Nephron (organoid): ENCODE measurements at regions not wholly inside any gene's neighbourhood (a gene's known extent, or its start where the extent isn't known, plus 50 kb on each side); places are given as distances from the start of the nearest gene placed in this dataset.

Experiments used
- H3K27ac Mint-ChIP-seq, 3 experiments: 2 replicates each; pipeline ENCODE4 v1.8.0; 2020; ENCODE audit warnings: mixed read lengths in 3 of 3, mild to moderate bottlenecking in 2 of 3, moderate library complexity in 1 of 3
- H3K27me3 Mint-ChIP-seq: 2 replicates; pipeline ENCODE4 v1.8.0; 2021; ENCODE audit warnings: low read depth, mild to moderate bottlenecking, moderate library complexity, mixed read lengths
- H3K36me3 Mint-ChIP-seq: 2 replicates; pipeline ENCODE4 v1.8.0; 2020; ENCODE audit warnings: low read depth, mixed read lengths
- H3K4me1 Mint-ChIP-seq: 2 replicates; pipeline ENCODE4 v1.8.0; 2020; ENCODE audit warnings: mixed read lengths
- H3K4me3 Mint-ChIP-seq, 3 experiments: 2 replicates each; pipeline ENCODE4 v1.8.0; 2020; ENCODE audit warnings: mild to moderate bottlenecking in 3 of 3, mixed read lengths in 3 of 3, moderate library complexity in 2 of 3
- H3K9me3 Mint-ChIP-seq: 2 replicates; pipeline ENCODE4 v1.8.0; 2020; ENCODE audit warnings: mixed read lengths
- CTCF ChIP-seq, 3 experiments: fragments of 200-600 bp; sonication (generic); IDR thresholded peaks; one replicate each; pipeline ENCODE4 v1.5.0; 2021; ENCODE audit warnings: antibody characterized with exemption in 3 of 3; ENCODE audit not compliant: unreplicated experiment in 3 of 3

GRCh38 chr16:7957151-7957550, 624.5 kb downstream of the RBFOX1 start:
- no peak for TF ChIP-seq CTCF (IDR thresholded peaks at IDR 0.05; ENCODE audit: unreplicated experiment in 3 of 3)
- Mint-ChIP-seq H3K27ac (no peak overlapping the region), H3K27me3 (peaks cover 8% of the 10 kb centered on the region), H3K36me3 (no peaks in the 10 kb centered on the region), H3K9me3 (no peaks in the 10 kb centered on the region), H3K4me3 (no peak overlapping the region), H3K4me1 (no peaks in the 10 kb centered on the region)

GRCh38 chr16:7953360-7953759, 620.7 kb downstream of the RBFOX1 start:
- Mint-ChIP-seq H3K27me3 (peaks cover 8% of the 10 kb centered on the region), H3K4me3 (no peak overlapping the region), H3K4me1 (no peaks in the 10 kb centered on the region), H3K9me3 (no peaks in the 10 kb centered on the region), H3K27ac (no peak overlapping the region), H3K36me3 (no peaks in the 10 kb centered on the region)
- no peak for TF ChIP-seq CTCF (IDR thresholded peaks at IDR 0.05; ENCODE audit: unreplicated experiment in 3 of 3)

GRCh38 chr16:7946142-7946541, 613.5 kb downstream of the RBFOX1 start:
- Mint-ChIP-seq H3K27me3 (peaks cover 5% of the 10 kb centered on the region), H3K4me1 (no peaks in the 10 kb centered on the region)
- no peak for TF ChIP-seq CTCF (IDR thresholded peaks at IDR 0.05; ENCODE audit: unreplicated experiment in 3 of 3)

GRCh38 chr16:7938175-7938574, 605.5 kb downstream of the RBFOX1 start:
- Mint-ChIP-seq H3K27me3 (peaks cover under 1% of the 10 kb centered on the region), H3K36me3 (no peaks in the 10 kb centered on the region), H3K9me3 (peaks cover under 1% of the 10 kb centered on the region), H3K4me3 (no peak overlapping the region), H3K27ac (no peak overlapping the region), H3K4me1 (peaks cover 7% of the 10 kb centered on the region)
- TF ChIP-seq CTCF (IDR thresholded peaks at IDR 0.05; ENCODE audit: unreplicated experiment in 3 of 3) = no peak

More at GRCh38 chr16:7946142-7946541, 613.5 kb downstream of the RBFOX1 start:
- H3K27ac Mint-ChIP-seq = no peak overlapping the region
- no peaks in the 10 kb centered on the region for H3K36me3 Mint-ChIP-seq
- no peaks in the 10 kb centered on the region for H3K9me3 Mint-ChIP-seq
- H3K4me3 Mint-ChIP-seq = no peak overlapping the region

GRCh38 chr16:7921345-7921744, 588.7 kb downstream of the RBFOX1 start:
- H3K27ac Mint-ChIP-seq = no peak overlapping the region
- H3K27me3 Mint-ChIP-seq = peaks cover 4% of the 10 kb centered on the region
- H3K4me3 Mint-ChIP-seq = no peak overlapping the region
- H3K4me1 Mint-ChIP-seq = peaks cover 5% of the 10 kb centered on the region
- no peaks in the 10 kb centered on the region for H3K36me3 Mint-ChIP-seq
- no peak for TF ChIP-seq CTCF (IDR thresholded peaks at IDR 0.05; ENCODE audit: unreplicated experiment in 3 of 3)
- H3K9me3 Mint-ChIP-seq = no peaks in the 10 kb centered on the region

- H3K27me3 Mint-ChIP-seq = peaks cover 7% of the 10 kb centered on the region
- no peak for TF ChIP-seq CTCF (IDR thresholded peaks at IDR 0.05; ENCODE audit: unreplicated experiment in 3 of 3)
- H3K27ac Mint-ChIP-seq = no peak overlapping the region
- H3K36me3 Mint-ChIP-seq = no peaks in the 10 kb centered on the region
- no peaks in the 10 kb centered on the region for H3K9me3 Mint-ChIP-seq
- peaks cover 5% of the 10 kb centered on the region for H3K4me1 Mint-ChIP-seq
- no peak overlapping the region for H3K4me3 Mint-ChIP-seq
Observed at GRCh38 chr16:7919782-7920181, 587.1 kb downstream of the RBFOX1 start.
